ENCODE measurements at regions not wholly inside any gene's neighbourhood (a gene's known extent, or its start where the extent isn't known, plus 50 kb on each side); places are given as distances from the start of the nearest gene placed in this dataset.

DNA sequence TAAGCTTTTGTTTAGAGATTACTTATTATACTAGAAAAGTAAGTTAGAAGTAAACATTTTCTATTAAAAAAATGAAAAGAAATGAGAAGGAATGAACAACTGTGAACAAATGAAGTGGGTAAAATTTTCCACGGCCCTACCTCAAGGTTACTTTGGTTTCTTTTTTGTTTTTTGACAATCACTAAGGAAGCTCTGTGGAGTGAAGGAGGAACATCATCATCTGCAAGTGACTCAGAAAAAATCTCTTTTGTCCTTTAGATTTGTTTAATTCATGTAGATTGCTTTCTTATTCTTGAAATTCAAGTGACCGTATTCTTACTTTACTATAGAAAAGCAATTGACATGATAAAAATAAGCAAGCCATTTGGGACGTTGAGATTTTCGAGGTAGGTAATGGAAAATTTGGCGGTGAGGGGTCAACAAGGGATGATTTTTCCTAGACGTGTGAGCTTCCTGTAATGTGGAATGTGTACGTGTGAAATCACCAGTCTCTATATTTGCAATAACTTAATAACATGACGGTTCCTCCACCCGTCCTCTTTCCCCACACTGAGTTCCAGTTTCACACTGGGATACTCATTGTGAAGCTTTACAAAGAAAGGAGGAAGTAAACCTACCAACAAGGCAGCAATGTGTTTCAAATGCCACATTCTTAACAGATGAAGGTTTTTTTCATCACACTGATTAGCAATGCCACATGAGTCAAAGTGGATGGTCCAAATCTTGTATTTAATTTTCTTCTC is 62.3 kb upstream of the EGLN3 start:
- no peaks in the 10 kb centered on the region for H3K4me1 Mint-ChIP-seq (ENCODE audit: unreplicated experiment)
- DNase-seq (ENCODE audit: extremely low spot score, unreplicated experiment), result no peak
- no peak overlapping the region for H3K4me3 Mint-ChIP-seq
- peaks cover 2% of the 10 kb centered on the region for H3K27me3 Mint-ChIP-seq
- H3K36me3 Mint-ChIP-seq, result no peaks in the 10 kb centered on the region
- H3K27ac Mint-ChIP-seq, result no peak overlapping the region
- peaks cover 5% of the 10 kb centered on the region for H3K9me3 Mint-ChIP-seq
- TF ChIP-seq, protein P1, sequence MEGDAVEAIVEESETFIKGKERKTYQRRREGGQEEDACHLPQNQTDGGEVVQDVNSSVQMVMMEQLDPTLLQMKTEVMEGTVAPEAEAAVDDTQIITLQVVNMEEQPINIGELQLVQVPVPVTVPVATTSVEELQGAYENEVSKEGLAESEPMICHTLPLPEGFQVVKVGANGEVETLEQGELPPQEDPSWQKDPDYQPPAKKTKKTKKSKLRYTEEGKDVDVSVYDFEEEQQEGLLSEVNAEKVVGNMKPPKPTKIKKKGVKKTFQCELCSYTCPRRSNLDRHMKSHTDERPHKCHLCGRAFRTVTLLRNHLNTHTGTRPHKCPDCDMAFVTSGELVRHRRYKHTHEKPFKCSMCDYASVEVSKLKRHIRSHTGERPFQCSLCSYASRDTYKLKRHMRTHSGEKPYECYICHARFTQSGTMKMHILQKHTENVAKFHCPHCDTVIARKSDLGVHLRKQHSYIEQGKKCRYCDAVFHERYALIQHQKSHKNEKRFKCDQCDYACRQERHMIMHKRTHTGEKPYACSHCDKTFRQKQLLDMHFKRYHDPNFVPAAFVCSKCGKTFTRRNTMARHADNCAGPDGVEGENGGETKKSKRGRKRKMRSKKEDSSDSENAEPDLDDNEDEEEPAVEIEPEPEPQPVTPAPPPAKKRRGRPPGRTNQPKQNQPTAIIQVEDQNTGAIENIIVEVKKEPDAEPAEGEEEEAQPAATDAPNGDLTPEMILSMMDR (conservative IDR thresholded peaks at IDR 0.05), result no peak

DNA sequence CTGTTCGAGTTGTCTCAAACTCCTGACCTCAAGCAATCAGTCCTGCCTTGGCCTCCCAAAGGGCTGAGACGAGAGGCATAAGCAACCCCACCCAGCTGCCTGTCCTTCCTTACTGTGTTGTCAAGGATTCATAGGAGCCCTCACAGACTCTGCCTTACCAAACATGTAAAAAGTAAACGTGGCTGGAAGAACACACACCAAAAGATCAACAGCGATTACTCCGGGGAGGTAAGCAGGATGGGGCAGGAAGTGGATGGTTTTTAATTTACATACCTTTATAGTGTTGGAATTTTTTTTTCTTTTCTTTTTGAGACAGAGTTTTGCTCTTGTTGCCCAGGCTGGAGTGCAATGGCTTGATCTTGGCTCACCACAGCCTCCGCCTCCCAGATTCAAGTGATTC is 61.5 kb upstream of the EGLN3 start:
- DNase-seq (ENCODE audit: extremely low spot score, unreplicated experiment), result no peak
- no peak overlapping the region for H3K27ac Mint-ChIP-seq
- TF ChIP-seq, protein P1 (conservative IDR thresholded peaks at IDR 0.05), result no peak
- no peaks in the 10 kb centered on the region for H3K27me3 Mint-ChIP-seq
- H3K36me3 Mint-ChIP-seq, result no peaks in the 10 kb centered on the region
- H3K4me1 Mint-ChIP-seq (ENCODE audit: unreplicated experiment), result no peaks in the 10 kb centered on the region
- H3K9me3 Mint-ChIP-seq, result peaks cover 5% of the 10 kb centered on the region
- H3K4me3 Mint-ChIP-seq, result no peak overlapping the region

DNA sequence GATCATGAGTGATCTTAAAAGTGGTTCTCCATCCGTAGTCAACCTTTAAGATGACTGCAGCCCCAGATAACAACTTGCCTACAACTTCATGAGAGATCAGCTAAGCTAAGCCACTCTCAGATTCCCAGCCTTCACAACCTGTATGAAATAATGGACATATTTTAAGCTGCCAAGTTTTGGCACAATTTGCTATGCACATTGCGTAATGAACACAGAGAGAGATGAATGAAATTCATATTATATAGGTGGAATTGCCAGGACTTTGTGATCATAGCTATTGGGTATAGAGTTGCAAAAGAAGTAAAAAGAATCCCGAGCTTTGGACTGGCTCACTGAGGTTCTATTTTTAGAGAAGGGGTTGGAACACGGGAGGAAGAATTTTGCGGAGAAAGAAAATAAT is 59.1 kb upstream of the EGLN3 start:
- Mint-ChIP-seq H3K4me1 (ENCODE audit: unreplicated experiment) (no peaks in the 10 kb centered on the region), H3K4me3 (no peak overlapping the region), H3K36me3 (no peaks in the 10 kb centered on the region), H3K27ac (no peak overlapping the region), H3K9me3 (peaks cover 5% of the 10 kb centered on the region), H3K27me3 (no peaks in the 10 kb centered on the region)
- DNase-seq (ENCODE audit: extremely low spot score, unreplicated experiment), result no peak
- TF ChIP-seq, protein P1 (conservative IDR thresholded peaks at IDR 0.05), result no peak

DNA sequence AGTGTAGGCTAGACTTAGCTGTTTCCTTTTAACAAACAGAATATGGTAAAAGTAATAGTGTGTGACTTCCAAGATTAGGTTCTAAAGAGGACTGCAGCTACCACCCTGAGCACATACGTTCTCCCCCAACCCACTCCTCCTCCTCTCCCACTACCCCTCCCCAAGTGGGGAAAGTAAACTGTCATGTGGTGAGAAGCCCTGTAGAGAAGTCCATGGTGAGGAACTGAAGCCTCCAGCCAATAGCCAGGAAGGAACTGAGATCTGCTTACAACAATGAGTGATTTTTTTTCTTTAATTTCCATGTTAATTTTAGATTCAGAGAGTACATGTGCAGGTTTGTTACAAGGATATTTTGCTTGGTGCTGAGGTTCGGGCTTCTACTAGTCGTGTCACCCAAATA is 57.0 kb upstream of the EGLN3 start:
- H3K36me3 Mint-ChIP-seq, result no peaks in the 10 kb centered on the region
- no peaks in the 10 kb centered on the region for H3K27me3 Mint-ChIP-seq
- DNase-seq (ENCODE audit: extremely low spot score, unreplicated experiment), result no peak
- no peak overlapping the region for H3K4me3 Mint-ChIP-seq
- TF ChIP-seq, protein P1 (conservative IDR thresholded peaks at IDR 0.05), result no peak
- H3K4me1 Mint-ChIP-seq (ENCODE audit: unreplicated experiment), result no peaks in the 10 kb centered on the region
- H3K27ac Mint-ChIP-seq, result no peak overlapping the region
- H3K9me3 Mint-ChIP-seq, result peaks cover 5% of the 10 kb centered on the region

DNA sequence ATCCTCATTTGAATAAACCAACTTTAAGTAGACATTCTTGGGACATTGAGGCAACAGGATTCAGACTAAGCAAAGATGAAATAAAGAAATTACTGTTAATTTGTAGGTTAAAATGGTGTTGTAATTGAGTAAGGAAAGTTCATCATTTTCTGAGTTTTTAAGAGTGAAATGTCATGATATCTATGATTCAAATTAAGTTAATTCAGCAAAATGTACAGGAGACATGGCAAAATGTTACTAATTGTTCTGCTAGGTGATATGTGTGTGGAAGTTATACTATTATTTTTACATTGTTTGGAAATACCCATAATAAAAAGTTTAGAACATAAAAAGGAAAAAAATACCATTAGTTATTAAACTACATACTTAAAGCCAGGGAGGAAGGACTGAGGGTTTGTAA is 55.0 kb upstream of the EGLN3 start:
- no peaks in the 10 kb centered on the region for H3K36me3 Mint-ChIP-seq
- H3K4me3 Mint-ChIP-seq, result no peak overlapping the region
- DNase-seq (ENCODE audit: extremely low spot score, unreplicated experiment), result no peak
- peaks cover 5% of the 10 kb centered on the region for H3K9me3 Mint-ChIP-seq
- no peak overlapping the region for H3K27ac Mint-ChIP-seq
- TF ChIP-seq, protein P1 (conservative IDR thresholded peaks at IDR 0.05), result no peak
- peaks cover 8% of the 10 kb centered on the region for H3K4me1 Mint-ChIP-seq (ENCODE audit: unreplicated experiment)
- H3K27me3 Mint-ChIP-seq, result no peaks in the 10 kb centered on the region
